HG03196 (cell line): ENCODE measurements at regions not wholly inside any gene's neighbourhood (a gene's known extent, or its start where the extent isn't known, plus 50 kb on each side); places are given as distances from the start of the nearest gene placed in this dataset.

Experiments used
- ATAC-seq: cut with Tn5 transposase; IDR thresholded peaks from one replicate; pipeline ENCODE4 v1.9.1; 2021; ENCODE audit not compliant: unreplicated experiment

- no peak for ATAC-seq
These were observed 52.9 kb upstream of the BHLHE23 start for GRCh38 chr20:63059684-63060056.

GRCh38 chr20:63058696-63059335 lies 52.1 kb upstream of the BHLHE23 start:
- no peak for ATAC-seq

- ATAC-seq = no peak
These were observed 50.7 kb upstream of the BHLHE23 start for GRCh38 chr20:63057171-63058117.

- no peak for ATAC-seq
These were observed 49.7 kb upstream of the BHLHE23 start for GRCh38 chr20:63056236-63057170.
